GM19468 (cell line): ENCODE measurements at regions not wholly inside any gene's neighbourhood (a gene's known extent, or its start where the extent isn't known, plus 50 kb on each side); places are given as distances from the start of the nearest gene placed in this dataset.

Source experiments
- ATAC-seq: cut with Tn5 transposase; IDR thresholded peaks from one replicate; pipeline ENCODE4 v1.9.1; 2021; ENCODE audit warnings: mild to moderate bottlenecking, moderate library complexity, moderate number of reproducible peaks; ENCODE audit not compliant: unreplicated experiment; ENCODE audit errors: extremely low read depth

- no peak for ATAC-seq
These were observed 330.5 kb downstream of the HNRNPD start for GRCh38 chr4:82043081-82043808.

- ATAC-seq, result no peak
These were observed 331.7 kb downstream of the HNRNPD start for GRCh38 chr4:82042042-82042441.

GRCh38 chr4:82038936-82039335, 334.9 kb downstream of the HNRNPD start:
- ATAC-seq, result no peak

GRCh38 chr4:82036181-82036580, 337.6 kb downstream of the HNRNPD start:
- ATAC-seq, result no peak

- ATAC-seq, result no peak
These were observed 338.9 kb downstream of the HNRNPD start for GRCh38 chr4:82034878-82035277.

- no peak for ATAC-seq
These were observed 339.9 kb downstream of the HNRNPD start for GRCh38 chr4:82033862-82034261.

GRCh38 chr4:82031376-82031927, 342.3 kb downstream of the HNRNPD start:
- ATAC-seq, result no peak

GRCh38 chr4:82017680-82018079, 356.1 kb downstream of the HNRNPD start:
- no peak for ATAC-seq

GRCh38 chr4:82005158-82005557, 368.6 kb downstream of the HNRNPD start:
- ATAC-seq, result no peak

GRCh38 chr4:81997313-81997712, 376.5 kb downstream of the HNRNPD start:
- ATAC-seq, result no peak

GRCh38 chr4:81990898-81991297, 382.9 kb downstream of the HNRNPD start:
- ATAC-seq, result no peak

GRCh38 chr4:81990211-81990610, 383.6 kb downstream of the HNRNPD start:
- no peak for ATAC-seq

GRCh38 chr4:81989202-81989601, 384.6 kb downstream of the HNRNPD start:
- no peak for ATAC-seq

GRCh38 chr4:81988178-81988577, 385.6 kb downstream of the HNRNPD start:
- no peak for ATAC-seq

GRCh38 chr4:81984746-81985145, 389.0 kb downstream of the HNRNPD start:
- ATAC-seq, result no peak

GRCh38 chr4:81982846-81983540, 390.8 kb downstream of the HNRNPD start:
- ATAC-seq, result no peak

GRCh38 chr4:81981218-81981617, 392.6 kb downstream of the HNRNPD start:
- ATAC-seq, result no peak

GRCh38 chr4:81974523-81974922, 399.3 kb downstream of the HNRNPD start:
- ATAC-seq, result no peak

- ATAC-seq, result no peak
These were observed 402.0 kb downstream of the HNRNPD start for GRCh38 chr4:81971637-81972381.

GRCh38 chr4:81971061-81971460, 402.7 kb downstream of the HNRNPD start:
- ATAC-seq, result no peak

GRCh38 chr4:81970454-81970853, 403.3 kb downstream of the HNRNPD start:
- no peak for ATAC-seq
